CD4-positive, alpha-beta T cell treated with Interleukin-2 at 100 ng/mL for 4 hours (primary cell): ENCODE measurements at regions not wholly inside any gene's neighbourhood (a gene's known extent, or its start where the extent isn't known, plus 50 kb on each side); places are given as distances from the start of the nearest gene placed in this dataset.

Source experiments
- DNase-seq: peaks from one replicate; pipeline ENCODE4 v3.0.0-alpha.2; 2020; ENCODE audit warnings: low spot score

DNA sequence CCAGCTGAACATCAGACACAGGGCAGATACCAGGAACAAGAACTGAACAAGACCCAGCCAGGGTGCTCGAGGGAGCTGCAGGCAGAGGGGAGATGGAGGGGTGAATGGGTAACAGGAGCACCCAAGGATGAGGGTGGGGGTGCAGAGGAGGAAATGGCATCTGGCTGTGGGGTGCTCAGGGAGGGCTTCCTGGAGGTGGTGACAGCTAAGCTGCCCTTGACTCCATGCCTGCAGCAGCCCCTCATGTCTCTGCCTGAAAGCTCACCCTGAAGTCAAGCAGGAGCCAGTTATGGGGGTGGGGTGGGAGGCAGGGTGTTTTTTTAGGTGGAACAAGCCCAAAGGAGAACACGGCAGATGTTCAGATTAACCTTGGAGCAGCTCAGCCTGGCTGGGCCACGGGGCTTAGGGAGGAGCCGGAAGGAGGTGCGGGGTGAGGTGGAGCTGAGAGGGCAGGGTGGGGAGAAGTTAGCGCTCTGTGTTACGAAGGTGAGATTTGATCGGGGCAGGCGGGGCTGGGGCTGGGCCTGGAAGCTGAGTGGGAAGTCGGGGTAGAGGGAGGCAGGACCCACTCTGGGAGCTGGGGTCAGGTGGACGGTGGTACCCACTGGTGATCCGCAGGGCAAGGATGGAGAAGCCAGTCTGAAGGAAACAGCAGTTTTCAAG, 143.0 kb downstream of the ENGASE start:
- DNase-seq = no peak

- no peak for DNase-seq
Measured at GRCh38 chr17:79216826-79217225, 142.2 kb downstream of the ENGASE start.

DNA sequence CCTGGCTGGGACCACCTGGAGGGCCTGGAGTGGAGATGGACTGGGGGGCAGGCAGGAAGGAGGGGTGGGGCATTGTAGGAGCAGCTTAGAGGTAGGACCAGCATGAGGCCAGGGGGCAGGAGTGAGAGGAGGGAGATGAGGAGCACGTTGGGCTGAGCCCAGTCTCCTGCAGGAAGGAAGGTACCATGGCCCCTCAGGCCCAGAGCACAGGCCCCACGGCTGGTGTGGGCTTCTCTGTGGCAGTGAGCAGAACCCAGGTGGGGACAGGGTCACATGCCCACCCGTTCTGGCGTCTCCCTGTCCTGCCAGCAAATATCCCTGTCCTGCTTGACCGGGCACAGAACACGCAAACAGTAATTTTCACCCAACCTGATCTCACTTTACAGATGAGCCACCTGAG, 141.8 kb downstream of the ENGASE start:
- DNase-seq = no peak

DNA sequence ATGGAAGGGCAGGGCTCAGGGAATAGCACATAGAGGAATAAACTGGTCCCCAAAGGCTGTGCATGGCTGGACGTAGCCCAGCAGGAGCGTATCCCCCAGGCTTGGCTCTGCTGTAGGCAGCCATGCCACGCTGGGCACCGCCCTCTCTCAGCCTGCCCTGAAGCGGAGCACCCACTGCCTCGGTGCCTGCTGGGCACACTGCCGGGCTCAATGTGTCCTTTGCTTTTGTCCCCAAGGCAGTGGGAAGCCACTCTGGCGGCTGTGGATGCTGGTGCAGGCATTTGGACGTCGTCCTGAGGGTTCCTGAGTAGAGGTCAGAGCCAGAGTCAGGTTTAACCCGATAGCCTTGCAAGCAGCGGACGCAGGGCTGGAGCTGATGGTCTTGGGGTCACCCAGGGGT, 141.0 kb downstream of the ENGASE start:
- DNase-seq = no peak

DNA sequence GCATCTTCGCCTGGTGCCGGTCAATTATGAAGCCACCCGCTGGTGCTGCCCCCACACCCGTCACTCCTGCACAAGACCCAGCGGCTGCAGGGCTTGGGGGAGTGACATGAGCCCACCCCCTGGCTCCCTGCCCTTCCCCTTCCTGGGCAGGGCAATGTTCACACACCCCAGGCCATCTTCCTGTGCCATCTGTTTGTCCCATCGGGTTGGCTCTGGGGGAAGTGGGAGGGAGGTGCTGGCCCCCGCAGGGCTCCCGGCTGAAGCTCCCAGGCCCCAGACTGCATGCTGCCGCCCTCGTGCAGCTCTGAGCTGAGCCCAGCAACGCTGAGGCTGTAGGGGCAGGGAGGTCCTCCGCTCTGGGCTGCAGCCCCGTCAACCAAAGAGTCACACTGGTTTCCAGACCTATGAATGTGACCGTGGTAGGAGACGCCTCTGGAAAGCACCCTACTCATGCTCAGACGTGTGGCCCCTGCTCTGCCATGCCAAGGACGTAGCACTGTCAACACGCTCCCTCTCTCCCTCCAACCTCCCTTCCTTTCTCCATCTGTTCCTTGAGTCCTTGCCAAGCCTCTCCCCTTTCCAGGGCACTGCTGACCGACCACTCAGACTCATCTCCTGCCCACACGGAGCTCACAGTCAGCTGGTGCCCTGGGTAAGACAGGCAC, 140.4 kb downstream of the ENGASE start:
- no peak for DNase-seq

- no peak for DNase-seq
Measured at GRCh38 chr17:79214459-79214858, 139.8 kb downstream of the ENGASE start.

GRCh38 chr17:79213305-79213704, 138.7 kb downstream of the ENGASE start:
- DNase-seq = no peak

GRCh38 chr17:79212149-79213087, 137.8 kb downstream of the ENGASE start:
- no peak for DNase-seq

- no peak for DNase-seq
Measured at GRCh38 chr17:79211061-79211770, 136.6 kb downstream of the ENGASE start.

DNA sequence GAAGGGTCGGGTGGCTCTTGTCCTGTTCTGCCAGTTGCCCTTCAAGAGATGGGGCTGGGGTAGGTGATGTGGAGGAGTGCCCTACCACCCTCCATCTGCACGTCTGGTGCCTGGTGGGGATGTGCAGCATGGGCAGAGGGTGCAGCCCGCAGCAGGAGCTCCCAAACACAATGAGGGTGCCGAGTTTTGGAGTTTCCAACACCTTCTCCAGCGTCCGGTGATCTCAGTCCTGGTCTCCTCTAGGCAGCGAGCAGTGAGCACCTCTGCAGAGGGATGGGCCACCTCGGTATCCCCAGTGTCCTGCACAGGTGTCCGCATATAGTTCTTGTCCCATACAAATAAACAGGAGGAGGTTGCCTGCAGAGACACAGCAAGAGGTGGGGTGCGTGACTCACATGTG, 136.0 kb downstream of the ENGASE start:
- no peak for DNase-seq

GRCh38 chr17:79207960-79208359, 133.3 kb downstream of the ENGASE start:
- no peak for DNase-seq

DNA sequence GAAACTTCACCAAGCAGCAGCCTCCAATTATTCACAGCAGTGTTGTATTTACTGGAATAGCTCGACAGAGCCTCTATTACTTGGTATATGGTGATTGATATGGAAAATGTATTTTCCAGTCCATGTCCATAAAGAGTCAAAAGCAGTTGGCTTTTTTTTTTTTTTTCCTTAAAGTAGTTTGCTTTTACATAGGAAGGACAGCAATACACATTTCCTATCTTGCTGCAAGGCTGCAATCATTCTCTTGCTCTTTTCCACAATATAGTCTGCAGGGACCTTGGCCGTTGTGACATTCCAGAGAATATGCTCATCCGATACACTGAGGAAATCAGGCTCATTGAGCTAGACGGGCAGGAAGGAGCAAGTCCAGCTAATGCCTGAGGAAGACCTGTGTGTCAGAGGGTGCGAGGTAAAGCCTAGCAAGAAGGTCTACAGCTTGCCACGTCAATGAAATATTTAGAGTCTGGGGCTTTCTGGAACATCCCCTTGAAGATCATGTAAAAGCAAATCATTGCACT, 131.1 kb downstream of the ENGASE start:
- no peak for DNase-seq

GRCh38 chr17:79204261-79204660, 129.6 kb downstream of the ENGASE start:
- no peak for DNase-seq

GRCh38 chr17:79203657-79204056, 129.0 kb downstream of the ENGASE start:
- no peak for DNase-seq

- DNase-seq = no peak
Measured at GRCh38 chr17:79203016-79203415, 128.4 kb downstream of the ENGASE start.

DNA sequence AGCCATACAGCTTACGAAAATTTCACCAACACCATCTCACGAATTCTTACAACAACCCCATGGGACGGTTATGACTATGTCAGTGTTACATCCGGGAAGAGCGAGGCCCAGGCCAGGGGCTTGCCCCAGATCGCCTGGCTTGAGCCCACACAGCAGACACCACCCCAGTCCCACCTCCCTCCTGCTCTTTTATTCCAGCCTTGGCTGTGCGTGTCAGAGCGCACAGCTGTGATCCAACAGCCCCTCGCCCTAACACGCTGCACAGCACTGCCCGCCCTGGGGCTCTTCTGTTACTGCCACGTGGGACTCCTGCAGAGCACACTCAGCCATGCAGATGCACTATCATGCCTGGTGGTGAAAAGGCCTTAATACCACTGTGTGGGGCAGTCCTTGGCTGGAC, 127.9 kb downstream of the ENGASE start:
- DNase-seq = no peak

- no peak for DNase-seq
Measured at GRCh38 chr17:79201536-79202227, 127.1 kb downstream of the ENGASE start.

DNA sequence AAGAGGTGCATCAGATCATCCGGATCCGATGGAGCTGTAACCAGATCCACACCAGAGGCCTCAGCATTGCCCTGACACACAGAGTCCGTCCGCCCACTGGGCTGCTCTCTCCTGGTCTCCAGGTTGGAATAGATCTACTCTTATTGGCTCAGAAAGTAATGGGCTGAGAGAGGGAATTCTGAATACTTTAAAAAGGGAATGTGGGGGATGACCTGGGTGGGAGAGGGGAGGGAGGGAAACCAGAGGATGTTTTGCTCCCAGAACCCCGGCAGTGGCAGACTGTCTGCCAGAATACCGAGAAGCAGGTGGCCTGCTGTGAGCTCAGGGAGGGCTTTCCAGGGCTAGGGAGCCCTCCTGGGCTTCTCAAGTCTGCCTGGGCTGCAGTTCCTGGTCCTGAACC, 126.5 kb downstream of the ENGASE start:
- DNase-seq = no peak

- no peak for DNase-seq
Measured at GRCh38 chr17:79196913-79197312, 122.3 kb downstream of the ENGASE start.

DNA sequence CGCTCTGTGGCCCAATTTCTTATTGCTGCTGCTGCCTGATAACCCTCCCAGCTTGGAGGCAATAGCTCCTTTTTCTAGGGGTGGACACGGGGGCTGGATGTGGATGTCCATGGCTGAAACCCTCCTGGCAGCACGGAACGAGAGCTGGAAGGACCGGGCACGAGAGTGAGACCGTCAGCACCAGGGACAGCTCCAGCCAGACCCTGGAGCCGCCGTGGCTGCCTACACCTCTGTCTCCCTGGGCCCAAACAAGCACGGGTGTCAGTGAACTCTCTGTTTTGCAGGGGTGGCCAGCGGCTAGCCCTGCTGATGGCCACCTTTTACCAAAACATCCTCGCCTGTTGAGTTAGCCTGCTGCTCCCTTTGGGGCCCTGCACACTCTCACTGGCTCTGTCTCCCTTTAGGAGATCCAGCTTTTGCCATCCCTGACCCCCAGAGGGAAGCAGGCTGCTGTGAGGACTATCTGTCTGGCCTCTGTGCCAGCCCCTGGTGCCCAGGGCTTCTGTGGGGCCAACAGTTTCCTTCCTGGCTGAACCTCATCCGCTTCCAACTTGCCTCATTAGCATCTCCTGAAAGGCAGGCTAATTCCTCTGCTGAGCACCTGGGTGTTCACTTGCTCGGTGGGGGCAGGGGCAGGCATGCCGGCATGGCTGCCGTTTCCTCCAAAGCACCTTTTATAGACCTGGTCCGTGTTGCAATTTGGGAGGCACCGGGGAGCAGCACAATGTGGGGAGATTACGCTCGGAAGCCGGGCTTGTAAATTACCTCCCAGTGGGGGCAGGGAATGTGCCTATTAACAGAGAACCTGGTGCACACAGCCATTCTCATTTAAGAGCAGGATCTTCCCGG, 118.1 kb downstream of the ENGASE start:
- DNase-seq = no peak
